A549 (cell line): ENCODE measurements at regions not wholly inside any gene's neighbourhood (a gene's known extent, or its start where the extent isn't known, plus 50 kb on each side); places are given as distances from the start of the nearest gene placed in this dataset.

ENCODE experiments used
- ATAC-seq, 2 experiments: fragments of 200-7000 bp in 1 of 2; fragments of >200 bp in 1 of 2; cut with Nextera tagmentation in 1 of 2; cut with Tn5 transposase in 1 of 2; 3 replicates each; pipeline versions ENCODE4 v1.8.0 to v1.9.1; 2018 to 2020; ENCODE audit warnings: mild to moderate bottlenecking in 1 of 2, moderate library complexity in 1 of 2
- CTCF ChIA-PET: fragments of 300-600 bp; sonication (Branson Sonifier 250); formaldehyde crosslinking; extraction: SDS; loops from one replicate; lab custom pipeline; 2021; ENCODE audit warnings: antibody characterized with exemption, inconsistent platforms; lab: Yijun Ruan, JAX
- POLR2A ChIA-PET: fragments of 350-600 bp; formaldehyde crosslinking; extraction: SDS; loops from one replicate; lab custom pipeline; 2021; ENCODE audit warnings: antibody characterized with exemption, inconsistent platforms; lab: Yijun Ruan, JAX
- DNase-seq, 2 experiments: peaks; one replicate each; pipeline versions ENCODE4 v3.0.0 to v3.0.0-alpha.2; 2011 to 2016; ENCODE audit warnings: low read depth in 1 of 2, low spot score in 1 of 2
- FAIRE-seq: peaks from 2 replicates; lab custom pipeline; 2011; peaks lifted over from hg19 to GRCh38; lab: Jason Lieb, UNC
- H3K27ac ChIP-seq, 2 experiments: fragments of >200 bp; sonication (Bioruptor Twin); formaldehyde crosslinking; 3 replicates each; pipeline ENCODE4 v1.5.1; 2016 to 2017
- H3K4me1 ChIP-seq: fragments of >200 bp; sonication (Bioruptor Twin); formaldehyde crosslinking; 3 replicates; pipeline ENCODE4 v1.6.1; 2016
- H3K4me2 ChIP-seq: fragments of >200 bp; sonication (Bioruptor Twin); formaldehyde crosslinking; 3 replicates; pipeline ENCODE4 v1.6.1; 2016
- H3K4me3 ChIP-seq: fragments of >200 bp; sonication (Bioruptor Twin); formaldehyde crosslinking; 3 replicates; pipeline ENCODE4 v1.5.1; 2016
- H3K9me3 ChIP-seq: fragments of >200 bp; sonication (Bioruptor Twin); formaldehyde crosslinking; 3 replicates; pipeline ENCODE4 v1.6.1; 2016
- BHLHE40 ChIP-seq: IDR thresholded peaks from 2 replicates; pipeline ENCODE4 v1.6.1; 2012; ENCODE audit warnings: low read depth, low read length, inconsistent platforms
- CBX2 ChIP-seq: fragments of 200-600 bp; sonication (generic); IDR thresholded peaks from 2 replicates; pipeline ENCODE4 v1.6.1; 2016; ENCODE audit warnings: low read depth, mild to moderate bottlenecking, borderline replicate concordance
- CBX8 ChIP-seq: fragments of 200-600 bp; sonication (generic); IDR thresholded peaks from 2 replicates; pipeline ENCODE4 v1.6.1; 2016
- EHF ChIP-seq: fragments of 250-450 bp; sonication (Bioruptor Pico); IDR thresholded peaks from 2 replicates; pipeline ENCODE4 v1.5.0; 2020; ENCODE audit warnings: mild to moderate bottlenecking
- FOSL2 ChIP-seq, 2 experiments: fragments of 450-650 bp in 1 of 2; fragments of >200 bp in 1 of 2; sonication (Bioruptor Twin) in 1 of 2; formaldehyde crosslinking; IDR thresholded peaks; 2 replicates each; pipeline versions ENCODE4 v1.5.0 to v1.6.1; 2016 to 2020; ENCODE audit warnings: mild to moderate bottlenecking in 1 of 2, moderate library complexity in 1 of 2
- HOXA7 ChIP-seq: fragments of 250-450 bp; sonication (Bioruptor Pico); IDR thresholded peaks from 2 replicates; pipeline ENCODE4 v1.5.0; 2020; ENCODE audit warnings: mild to moderate bottlenecking, moderate library complexity
- HOXB5 ChIP-seq: fragments of 250-450 bp; sonication (Bioruptor Pico); IDR thresholded peaks from 2 replicates; pipeline ENCODE4 v1.5.0; 2020; ENCODE audit warnings: mild to moderate bottlenecking, moderate library complexity
- JUN ChIP-seq, 2 experiments: fragments of >200 bp; sonication (Bioruptor Twin); formaldehyde crosslinking; IDR thresholded peaks; 2 replicates in 1 of 2; 3 replicates in 1 of 2; pipeline ENCODE4 v1.6.1; 2016 to 2017
- KDM5A ChIP-seq: fragments of 200-600 bp; sonication (generic); IDR thresholded peaks from 2 replicates; pipeline ENCODE4 v1.6.1; 2016; ENCODE audit warnings: antibody characterized with exemption, mild to moderate bottlenecking
- MAZ ChIP-seq: fragments of 150-350 bp; IDR thresholded peaks from 2 replicates; pipeline ENCODE4 v1.6.1; 2014; ENCODE audit warnings: antibody characterized with exemption, low read depth, low read length, borderline replicate concordance
- NPAS2 ChIP-seq: fragments of 250-450 bp; sonication (Bioruptor Pico); IDR thresholded peaks from 2 replicates; pipeline ENCODE4 v1.8.0; 2022; ENCODE audit warnings: mild to moderate bottlenecking, moderate library complexity, borderline replicate concordance
- NR3C1 ChIP-seq: fragments of >200 bp; sonication (Bioruptor Twin); formaldehyde crosslinking; IDR thresholded peaks from 3 replicates; pipeline ENCODE4 v1.6.1; 2017
- POLR2AphosphoS2 ChIP-seq: conservative IDR thresholded peaks from 2 replicates; pipeline ENCODE4 v1.6.1; 2012; ENCODE audit warnings: low read length, improper control_type of control experiment, inconsistent platforms
- RAD21 ChIP-seq, 2 experiments: fragments of >200 bp in 1 of 2; sonication (Bioruptor Twin) in 1 of 2; formaldehyde crosslinking in 1 of 2; IDR thresholded peaks in 1 of 2; conservative IDR thresholded peaks in 1 of 2; 2 replicates in 1 of 2; 3 replicates in 1 of 2; pipeline ENCODE4 v1.6.1; 2012 to 2018; ENCODE audit warnings: inconsistent platforms in 1 of 2
- RFX5 ChIP-seq: fragments of 450-650 bp; IDR thresholded peaks from 2 replicates; pipeline ENCODE4 v1.7.1; 2014; ENCODE audit warnings: antibody characterized with exemption, mild to moderate bottlenecking, moderate library complexity
- ZC3H11A ChIP-seq: fragments of 450-650 bp; IDR thresholded peaks from 2 replicates; pipeline ENCODE4 v1.6.1; 2014; ENCODE audit warnings: antibody characterized with exemption, mild to moderate bottlenecking
- ZNF302 ChIP-seq: fragments of 250-450 bp; sonication (Bioruptor Pico); IDR thresholded peaks from 2 replicates; pipeline ENCODE4 v1.9.0; 2021; ENCODE audit warnings: inconsistent platforms, mild to moderate bottlenecking, moderate library complexity
- ZSCAN20 ChIP-seq: fragments of 250-450 bp; sonication (Bioruptor Pico); IDR thresholded peaks from 2 replicates; pipeline ENCODE4 v1.8.0; 2022; ENCODE audit warnings: mild to moderate bottlenecking, moderate library complexity
- WGBS: methylation state at CpG from one replicate; pipeline ENCODE4 v1.1.6; 2017; ENCODE audit errors: missing lambda C conversion rate; 5-methylcytosine and 5-hydroxymethylcytosine counted together
- TF ChIP-seq, protein P1 (sequence below): fragments of >200 bp; sonication (Bioruptor Twin); formaldehyde crosslinking; IDR thresholded peaks from 3 replicates; pipeline ENCODE4 v1.5.1; 2016
- TF ChIP-seq, protein P2 (sequence below): IDR thresholded peaks from 2 replicates; pipeline ENCODE4 v1.6.1; 2012
- TF ChIP-seq, protein P3 (sequence below): fragments of 200-600 bp; sonication (generic); IDR thresholded peaks from 2 replicates; pipeline ENCODE4 v1.6.1; 2016; ENCODE audit warnings: antibody characterized with exemption, mild to moderate bottlenecking, moderate library complexity

DNA sequence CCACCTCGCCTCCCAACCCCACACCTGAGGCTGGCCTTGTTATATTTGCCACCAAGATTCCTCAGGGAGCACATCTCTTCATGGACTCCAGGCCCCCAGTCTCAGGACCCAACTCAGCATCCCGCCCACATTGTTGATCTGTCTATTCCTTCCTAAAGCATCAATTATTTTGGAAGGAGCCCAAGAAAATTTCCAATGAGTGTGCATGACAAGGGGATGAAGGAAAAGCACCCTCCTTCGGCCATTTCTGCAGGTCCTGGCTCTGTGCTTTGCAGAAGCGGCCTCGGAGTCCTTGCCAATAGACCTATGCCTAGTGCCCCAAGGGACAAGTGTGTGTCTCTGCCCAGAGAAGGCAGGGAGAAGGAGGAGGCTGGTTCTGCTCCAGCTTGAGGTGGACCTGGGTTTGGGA lies 273.2 kb downstream of the GADD45G start:
- TF ChIP-seq ZC3H11A = no peak
- TF ChIP-seq JUN (IDR thresholded peaks at IDR 0.05) = no peak
- TF ChIP-seq, protein P1, sequence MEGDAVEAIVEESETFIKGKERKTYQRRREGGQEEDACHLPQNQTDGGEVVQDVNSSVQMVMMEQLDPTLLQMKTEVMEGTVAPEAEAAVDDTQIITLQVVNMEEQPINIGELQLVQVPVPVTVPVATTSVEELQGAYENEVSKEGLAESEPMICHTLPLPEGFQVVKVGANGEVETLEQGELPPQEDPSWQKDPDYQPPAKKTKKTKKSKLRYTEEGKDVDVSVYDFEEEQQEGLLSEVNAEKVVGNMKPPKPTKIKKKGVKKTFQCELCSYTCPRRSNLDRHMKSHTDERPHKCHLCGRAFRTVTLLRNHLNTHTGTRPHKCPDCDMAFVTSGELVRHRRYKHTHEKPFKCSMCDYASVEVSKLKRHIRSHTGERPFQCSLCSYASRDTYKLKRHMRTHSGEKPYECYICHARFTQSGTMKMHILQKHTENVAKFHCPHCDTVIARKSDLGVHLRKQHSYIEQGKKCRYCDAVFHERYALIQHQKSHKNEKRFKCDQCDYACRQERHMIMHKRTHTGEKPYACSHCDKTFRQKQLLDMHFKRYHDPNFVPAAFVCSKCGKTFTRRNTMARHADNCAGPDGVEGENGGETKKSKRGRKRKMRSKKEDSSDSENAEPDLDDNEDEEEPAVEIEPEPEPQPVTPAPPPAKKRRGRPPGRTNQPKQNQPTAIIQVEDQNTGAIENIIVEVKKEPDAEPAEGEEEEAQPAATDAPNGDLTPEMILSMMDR = no peak
- TF ChIP-seq, protein P2, sequence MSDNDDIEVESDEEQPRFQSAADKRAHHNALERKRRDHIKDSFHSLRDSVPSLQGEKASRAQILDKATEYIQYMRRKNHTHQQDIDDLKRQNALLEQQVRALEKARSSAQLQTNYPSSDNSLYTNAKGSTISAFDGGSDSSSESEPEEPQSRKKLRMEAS = no peak
- no peak for TF ChIP-seq MAZ
- TF ChIP-seq HOXA7 (CRISPR knock-in tag) = no peak
- POLR2A ChIA-PET = no interaction called here
- 72% methylated on average over 5 of the region's 5 CpGs for WGBS
- DNase-seq (no peak), FAIRE-seq (no peak), ATAC-seq (no peak)
- H3K4me3 ChIP-seq = no peak overlapping the region
- CTCF ChIA-PET = interaction anchor here (1.2 kb wide), 2 partner anchors 11 to 210 kb away, joined by 3 read pairs; no protein-coding TSS in a partner anchor
- H3K4me2 ChIP-seq = no peak overlapping the region
- H3K27ac ChIP-seq = no peak overlapping the region; a peak in 1 of 6 replicates
- H3K9me3 ChIP-seq = no peaks in the 10 kb centered on the region
- no peaks in the 10 kb centered on the region for H3K4me1 ChIP-seq

DNA sequence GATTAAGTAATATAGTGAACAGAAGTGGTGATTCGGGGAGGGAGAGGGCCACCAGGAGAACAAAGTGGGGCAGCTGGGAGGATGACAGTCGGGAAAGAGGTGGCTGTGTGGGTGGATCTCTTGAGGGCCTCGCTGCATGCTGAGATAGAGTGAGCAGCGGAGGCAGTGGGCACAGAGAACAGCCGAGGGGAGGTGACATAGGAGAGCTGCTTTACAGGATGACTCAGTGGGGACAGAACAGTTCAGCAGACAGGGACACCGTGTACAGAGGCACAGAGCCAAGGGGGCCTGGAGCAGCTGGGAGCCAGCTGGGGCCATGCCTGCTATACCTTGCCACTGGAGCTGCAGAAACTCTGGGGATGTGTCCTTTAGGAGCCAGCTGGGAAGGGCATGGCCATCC lies 273.9 kb downstream of the GADD45G start:
- ATAC-seq = peak in 1 of 2 experiments; percentile 23; a peak in 1 of 6 replicates
- FAIRE-seq = no peak
- DNase-seq = no peak
- Histone ChIP-seq H3K4me2 (no peak overlapping the region), H3K27ac (no peak overlapping the region; a peak in 1 of 6 replicates), H3K4me1 (no peaks in the 10 kb centered on the region), H3K4me3 (no peak overlapping the region), H3K9me3 (no peaks in the 10 kb centered on the region)
- 49% methylated on average over 6 of the region's 6 CpGs for WGBS
- POLR2A ChIA-PET = no interaction called here
- TF ChIP-seq, protein P3, sequence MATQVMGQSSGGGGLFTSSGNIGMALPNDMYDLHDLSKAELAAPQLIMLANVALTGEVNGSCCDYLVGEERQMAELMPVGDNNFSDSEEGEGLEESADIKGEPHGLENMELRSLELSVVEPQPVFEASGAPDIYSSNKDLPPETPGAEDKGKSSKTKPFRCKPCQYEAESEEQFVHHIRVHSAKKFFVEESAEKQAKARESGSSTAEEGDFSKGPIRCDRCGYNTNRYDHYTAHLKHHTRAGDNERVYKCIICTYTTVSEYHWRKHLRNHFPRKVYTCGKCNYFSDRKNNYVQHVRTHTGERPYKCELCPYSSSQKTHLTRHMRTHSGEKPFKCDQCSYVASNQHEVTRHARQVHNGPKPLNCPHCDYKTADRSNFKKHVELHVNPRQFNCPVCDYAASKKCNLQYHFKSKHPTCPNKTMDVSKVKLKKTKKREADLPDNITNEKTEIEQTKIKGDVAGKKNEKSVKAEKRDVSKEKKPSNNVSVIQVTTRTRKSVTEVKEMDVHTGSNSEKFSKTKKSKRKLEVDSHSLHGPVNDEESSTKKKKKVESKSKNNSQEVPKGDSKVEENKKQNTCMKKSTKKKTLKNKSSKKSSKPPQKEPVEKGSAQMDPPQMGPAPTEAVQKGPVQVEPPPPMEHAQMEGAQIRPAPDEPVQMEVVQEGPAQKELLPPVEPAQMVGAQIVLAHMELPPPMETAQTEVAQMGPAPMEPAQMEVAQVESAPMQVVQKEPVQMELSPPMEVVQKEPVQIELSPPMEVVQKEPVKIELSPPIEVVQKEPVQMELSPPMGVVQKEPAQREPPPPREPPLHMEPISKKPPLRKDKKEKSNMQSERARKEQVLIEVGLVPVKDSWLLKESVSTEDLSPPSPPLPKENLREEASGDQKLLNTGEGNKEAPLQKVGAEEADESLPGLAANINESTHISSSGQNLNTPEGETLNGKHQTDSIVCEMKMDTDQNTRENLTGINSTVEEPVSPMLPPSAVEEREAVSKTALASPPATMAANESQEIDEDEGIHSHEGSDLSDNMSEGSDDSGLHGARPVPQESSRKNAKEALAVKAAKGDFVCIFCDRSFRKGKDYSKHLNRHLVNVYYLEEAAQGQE = no peak
- no peak for TF ChIP-seq RFX5
- no peak for TF ChIP-seq KDM5A
- no peak for TF ChIP-seq POLR2AphosphoS2
- TF ChIP-seq ZSCAN20 (CRISPR knock-in tag) = no peak
- no peak for TF ChIP-seq BHLHE40
- TF ChIP-seq NPAS2 = no peak
- no peak for TF ChIP-seq RAD21 (conservative IDR thresholded peaks at IDR 0.05 in 1 of 2, IDR thresholded peaks at IDR 0.05 in 1 of 2)
- no peak for TF ChIP-seq ZNF302
- TF ChIP-seq CBX8 = no peak
- TF ChIP-seq JUN (IDR thresholded peaks at IDR 0.05) = no peak
- TF ChIP-seq CBX2 = no peak
- no peak for TF ChIP-seq FOSL2 (IDR thresholded peaks at IDR 0.05)
- no peak for TF ChIP-seq FOSL2 (CRISPR knock-in tag; IDR thresholded peaks at IDR 0.05)
- no peak for TF ChIP-seq NR3C1
- CTCF ChIA-PET = interaction anchor here (0.6 to 1.2 kb wide), 2 partner anchors 210 to 1857 kb away, joined by 3 read pairs; no protein-coding TSS in a partner anchor

DNA sequence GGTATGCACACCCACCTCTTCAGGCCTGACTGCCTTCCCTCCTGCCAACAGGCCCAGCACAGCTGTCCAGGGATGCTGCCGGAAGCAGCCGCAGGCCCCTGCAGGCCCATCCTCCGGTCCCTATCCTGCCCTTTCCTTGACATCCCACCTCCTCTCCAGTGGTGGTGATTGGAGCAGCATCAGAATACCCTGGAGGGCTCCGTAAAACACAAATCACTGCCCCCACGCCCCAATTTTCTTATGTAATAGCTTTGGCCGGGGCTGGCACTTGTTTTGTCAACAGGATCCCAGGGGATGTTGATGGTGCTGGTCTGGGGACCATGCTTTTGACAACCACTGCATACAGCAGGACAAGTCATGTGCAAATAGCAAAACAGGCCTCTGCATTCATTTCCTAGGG lies 274.5 kb downstream of the GADD45G start:
- H3K4me2 ChIP-seq = no peak overlapping the region
- FAIRE-seq (no peak), DNase-seq (no peak)
- TF ChIP-seq EHF (CRISPR knock-in tag) (no peak), HOXB5 (CRISPR knock-in tag) (no peak)
- TF ChIP-seq, all 56 proteins: peak for 0
- H3K4me3 ChIP-seq = no peak overlapping the region
- no peak overlapping the region for H3K27ac ChIP-seq
- H3K4me1 ChIP-seq = no peaks in the 10 kb centered on the region
- WGBS = 70% methylated on average over 6 of the region's 6 CpGs
- no peak for ATAC-seq
- ChIA-PET POLR2A (no interaction called here), CTCF (interaction anchor here (1.0 kb wide), 1 partner anchor 281 kb away, joined by 4 read pairs; no protein-coding TSS in a partner anchor)
- H3K9me3 ChIP-seq = no peaks in the 10 kb centered on the region
